GM18951 (cell line): ENCODE measurements at regions not wholly inside any gene's neighbourhood (a gene's known extent, or its start where the extent isn't known, plus 50 kb on each side); places are given as distances from the start of the nearest gene placed in this dataset.

Experiments used
- POLR2A ChIP-seq: IDR thresholded peaks from 4 replicates; pipeline ENCODE4 v1.6.1; 2011; ENCODE audit warnings: mild to moderate bottlenecking; ENCODE audit not compliant: insufficient read length, insufficient read depth; ENCODE audit errors: extremely low read depth
- in situ Hi-C: fragments of 300-500 bp; cut with MboI; formaldehyde crosslinking; loops from one replicate; pipeline ENCODE4 v1.12.0; 2022; ENCODE audit warnings: low sequenced_read_pairs, mixed read lengths, inconsistent platforms; ENCODE audit not compliant: unreplicated experiment

DNA sequence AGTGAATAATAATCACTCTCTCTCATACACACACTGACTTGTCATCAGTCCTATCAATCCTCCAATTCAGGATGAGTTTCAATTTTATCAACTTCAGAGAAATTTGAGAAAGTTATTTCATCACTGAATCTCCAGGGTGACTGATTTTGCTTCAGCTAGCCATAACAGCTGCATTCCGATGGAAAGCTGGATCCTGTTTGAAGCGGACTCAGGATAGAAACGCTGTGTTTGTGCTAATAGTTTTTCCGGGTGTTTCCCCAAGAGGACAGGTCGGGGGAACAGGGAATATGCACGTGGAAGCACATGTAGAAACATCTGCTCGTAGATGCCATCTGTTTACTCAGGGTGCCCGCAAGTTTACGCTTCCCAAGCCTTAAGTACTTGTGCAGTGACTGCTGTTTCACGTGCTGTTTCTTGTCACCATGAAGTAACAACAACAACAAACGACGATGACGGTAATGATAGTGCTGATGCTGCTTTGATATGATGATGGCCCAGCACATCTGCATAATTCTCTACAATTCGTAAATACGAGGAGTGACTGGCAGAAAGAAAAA is 263.7 kb upstream of the DAPK1 start:
- TF ChIP-seq POLR2A = no peak

DNA sequence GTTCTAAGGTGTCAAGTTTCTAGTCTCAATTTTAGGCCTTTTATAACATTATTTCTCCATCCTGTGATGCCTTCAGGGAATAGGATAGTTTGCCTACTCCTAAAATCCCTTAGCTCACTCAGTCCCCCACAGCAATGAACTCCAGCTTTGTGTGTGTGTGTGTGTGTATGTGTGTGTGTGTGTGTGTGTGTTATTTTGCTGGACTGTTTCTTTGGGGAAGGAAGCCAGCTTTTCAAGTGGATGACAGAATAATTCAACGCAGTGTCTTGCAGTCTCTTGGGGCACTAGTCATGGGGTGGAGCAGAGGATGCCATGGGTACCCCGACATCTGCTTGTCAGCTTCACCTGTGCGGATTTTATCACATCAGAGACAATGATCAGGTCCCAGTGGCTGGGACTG is 262.8 kb upstream of the DAPK1 start:
- TF ChIP-seq POLR2A = no peak
- in situ Hi-C loops = no loop called here

More for the DNA sequence above, 263.7 kb upstream of the DAPK1 start:
- in situ Hi-C loops = no loop called here

DNA sequence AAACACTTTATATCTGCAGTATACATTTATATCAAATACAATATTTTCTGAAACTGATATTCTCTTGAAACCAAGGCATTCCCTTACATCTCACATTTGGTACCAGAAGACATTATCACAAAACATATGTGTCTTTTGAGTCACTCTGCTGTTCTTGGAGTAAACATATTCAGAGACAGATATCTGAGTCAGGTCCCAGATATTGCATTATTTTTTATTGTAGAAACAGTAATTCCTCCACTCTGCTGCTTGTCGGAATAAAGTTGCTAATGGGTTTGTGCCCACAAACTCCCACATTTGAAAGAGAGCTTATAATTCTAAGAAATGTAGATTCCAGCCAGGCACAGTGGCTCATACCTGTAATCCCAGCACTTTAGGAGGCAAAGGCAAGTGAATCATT is 261.1 kb upstream of the DAPK1 start:
- in situ Hi-C loops = no loop called here
- TF ChIP-seq POLR2A = no peak

DNA sequence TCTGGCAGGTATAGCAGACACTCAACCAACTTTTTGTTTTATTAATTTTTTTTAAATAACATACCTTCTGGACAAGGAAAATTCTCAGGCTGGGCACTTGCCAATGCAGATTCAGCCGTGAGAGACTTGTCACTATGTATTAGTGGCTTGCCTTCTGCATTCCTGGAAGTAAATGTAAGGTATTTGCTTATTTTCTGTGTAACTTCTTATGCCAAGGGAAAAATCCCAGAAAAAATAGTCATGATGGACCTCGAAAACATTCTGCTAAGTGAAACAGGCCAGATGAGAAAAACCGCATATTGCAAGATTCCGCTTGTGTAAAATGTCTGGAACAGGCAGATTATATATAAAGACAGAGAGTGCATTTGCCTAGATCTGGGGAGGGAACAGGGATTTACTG is 260.3 kb upstream of the DAPK1 start:
- in situ Hi-C loops = no loop called here
- TF ChIP-seq POLR2A = no peak

DNA sequence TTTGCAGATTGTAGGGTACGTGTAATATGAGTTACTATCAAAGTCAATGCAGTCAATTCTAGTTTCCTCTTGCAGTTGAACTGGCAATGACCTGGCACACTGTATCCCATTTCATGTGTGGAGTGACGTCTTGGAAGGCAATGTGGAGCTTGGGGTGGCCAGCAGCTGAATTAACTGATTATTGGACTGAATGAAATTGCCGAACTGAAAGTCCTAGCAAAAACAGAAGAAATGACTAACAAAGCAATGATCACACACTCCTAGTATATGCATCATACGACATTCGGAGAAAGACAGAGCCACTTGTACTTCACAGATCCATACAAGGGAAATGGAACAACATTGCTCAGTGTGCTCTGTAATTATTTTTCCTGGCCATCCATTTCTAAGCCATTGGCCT is 259.1 kb upstream of the DAPK1 start:
- TF ChIP-seq POLR2A = no peak
- in situ Hi-C loops = no loop called here

DNA sequence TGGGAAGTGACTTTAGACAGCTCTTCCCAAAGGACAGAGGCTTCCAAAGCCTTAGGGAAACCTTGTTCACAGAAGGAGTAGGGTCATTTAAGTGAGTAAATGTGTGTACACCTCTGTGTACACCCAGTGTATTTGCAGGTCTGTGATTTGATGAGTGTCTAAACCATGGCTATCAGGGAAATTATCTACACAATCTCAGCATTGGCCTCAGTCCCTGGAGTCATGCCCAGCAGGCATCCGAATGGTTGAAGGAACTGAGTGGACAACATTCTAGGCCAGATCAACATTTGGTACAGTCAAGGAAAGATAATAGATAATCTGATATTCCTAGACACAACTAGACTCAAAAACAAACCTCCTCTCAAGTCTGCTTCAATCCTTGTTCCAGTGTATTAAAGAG is 258.4 kb upstream of the DAPK1 start:
- no peak for TF ChIP-seq POLR2A
- in situ Hi-C loops = no loop called here

DNA sequence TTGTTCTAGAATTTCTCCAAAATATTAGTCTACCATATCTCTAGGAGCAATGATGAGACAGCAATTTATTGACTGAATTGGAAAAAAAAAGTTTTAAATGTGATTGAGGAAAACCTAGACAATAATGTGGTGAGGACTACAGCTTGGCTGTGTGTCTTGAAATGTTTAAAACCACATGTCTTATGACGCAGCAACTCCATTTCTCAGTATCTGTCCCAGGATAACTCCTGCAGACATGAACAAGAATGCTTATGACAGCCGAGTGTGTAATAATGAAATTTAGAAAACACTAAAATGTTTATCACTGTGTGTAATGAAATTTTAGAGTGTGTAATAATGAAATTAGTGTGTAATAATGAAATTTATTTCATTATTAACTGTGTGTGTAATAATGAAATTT is 254.1 kb upstream of the DAPK1 start:
- TF ChIP-seq POLR2A = no peak
- in situ Hi-C loops = no loop called here

DNA sequence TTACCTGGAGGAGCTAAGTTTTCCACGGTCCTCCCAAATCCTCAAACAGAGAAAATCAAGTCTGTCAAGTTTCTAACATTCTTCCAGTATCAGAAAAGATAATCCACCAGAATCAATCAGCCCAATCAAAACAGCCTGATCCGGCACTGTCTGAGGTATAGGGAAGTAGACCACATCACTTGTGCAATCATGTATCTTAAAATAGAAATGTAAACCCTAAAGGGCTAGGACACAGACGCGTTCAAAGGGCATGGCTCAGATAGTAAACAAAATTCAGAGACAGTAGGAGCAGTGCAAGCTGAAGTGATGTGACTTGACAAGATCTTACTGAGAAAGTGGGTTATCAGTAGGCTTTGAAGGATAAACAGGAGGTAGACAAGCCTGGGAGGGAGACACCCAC is 252.4 kb upstream of the DAPK1 start:
- in situ Hi-C loops = no loop called here
- TF ChIP-seq POLR2A = no peak

DNA sequence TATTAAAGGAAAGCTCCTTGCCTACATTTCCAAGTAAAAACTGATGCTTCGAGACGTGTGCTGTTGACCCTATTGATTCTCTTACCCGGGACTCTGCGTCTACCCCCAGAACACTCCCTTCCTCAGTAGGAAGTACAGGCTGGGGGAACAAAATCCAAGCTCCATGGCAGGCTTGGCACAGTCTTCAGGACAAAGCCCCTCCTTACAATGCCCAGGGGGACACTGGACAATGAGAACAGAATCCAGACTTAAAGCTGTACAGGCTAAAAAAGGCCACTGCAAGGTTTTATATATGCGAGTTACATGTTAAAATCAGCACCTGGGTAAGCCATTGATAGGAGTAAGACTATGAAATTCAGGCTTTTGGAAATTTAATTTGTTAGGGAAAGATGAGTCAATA is 250.6 kb upstream of the DAPK1 start:
- in situ Hi-C loops = no loop called here
- TF ChIP-seq POLR2A = no peak

DNA sequence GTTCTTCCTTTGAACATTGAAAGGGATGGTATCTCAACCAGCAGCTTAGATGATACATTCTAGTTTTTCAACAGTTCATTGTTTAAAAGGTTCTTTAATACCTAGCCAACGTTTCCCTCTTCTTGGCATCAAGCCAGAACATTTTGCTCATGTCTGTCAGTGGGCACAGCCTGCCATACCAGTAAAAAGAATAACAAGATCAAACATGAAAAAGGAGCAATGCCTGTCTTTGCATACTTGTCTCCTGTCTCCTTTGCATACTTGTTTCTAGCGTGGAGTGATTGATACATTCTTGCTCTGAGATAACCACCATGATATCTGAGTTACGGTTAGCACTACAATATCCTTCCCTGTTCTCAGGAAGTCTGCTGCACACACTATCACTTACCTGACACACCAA is 248.6 kb upstream of the DAPK1 start:
- no peak for TF ChIP-seq POLR2A
- in situ Hi-C loops = no loop called here

DNA sequence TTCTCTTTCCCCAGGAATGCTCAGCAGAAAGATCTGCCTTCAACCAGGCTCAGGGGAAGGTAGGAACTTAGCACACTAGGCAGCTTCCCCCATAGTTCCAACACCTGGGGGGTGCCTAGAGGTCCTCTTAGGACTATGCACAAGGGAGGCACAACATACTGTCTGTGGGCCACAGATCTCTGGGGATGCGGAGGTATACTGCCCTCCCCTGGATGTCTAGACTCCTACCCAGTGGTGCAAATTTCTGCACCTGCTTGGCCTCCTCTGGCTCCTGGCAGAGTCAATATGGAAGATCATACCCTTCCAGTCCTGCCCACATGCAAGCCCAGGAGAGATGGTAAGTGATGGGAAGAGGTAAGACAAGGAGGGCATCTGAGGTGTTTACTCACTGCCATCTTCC is 247.5 kb upstream of the DAPK1 start:
- no peak for TF ChIP-seq POLR2A
- in situ Hi-C loops = no loop called here

DNA sequence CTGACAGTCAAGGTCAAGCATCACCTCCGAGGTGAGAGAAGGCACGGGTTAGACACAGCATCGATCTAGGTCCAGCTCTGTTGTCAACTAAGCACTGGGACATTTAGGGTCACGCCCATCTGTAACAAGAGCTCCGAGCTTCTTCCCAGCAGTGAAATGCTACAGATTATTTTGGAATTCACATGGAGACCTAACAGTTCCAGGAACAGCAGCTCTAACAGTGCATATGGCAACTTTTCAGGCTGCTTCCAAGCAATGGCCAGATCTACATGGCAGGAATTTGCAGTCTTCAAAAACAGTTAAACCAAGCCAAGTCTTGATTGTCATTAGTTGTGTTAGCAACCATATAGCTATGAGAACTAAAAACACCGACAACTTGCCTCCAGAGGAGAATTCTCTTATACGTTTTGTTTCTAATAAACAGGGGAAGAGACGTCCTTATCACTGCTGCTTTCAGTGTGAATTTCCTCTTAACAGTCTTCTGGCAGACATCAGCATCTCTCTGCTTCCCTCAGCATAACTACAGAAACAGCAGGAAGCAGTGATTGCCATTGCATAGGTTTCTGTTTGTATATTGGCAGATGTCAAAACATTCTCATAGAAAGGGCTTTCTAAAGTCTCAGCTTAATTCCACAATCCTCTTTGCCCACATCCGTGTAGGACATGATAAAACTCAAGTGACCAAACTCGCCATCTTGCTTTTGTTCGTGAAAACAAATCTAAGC is 242.1 kb upstream of the DAPK1 start:
- in situ Hi-C loops = no loop called here
- no peak for TF ChIP-seq POLR2A

DNA sequence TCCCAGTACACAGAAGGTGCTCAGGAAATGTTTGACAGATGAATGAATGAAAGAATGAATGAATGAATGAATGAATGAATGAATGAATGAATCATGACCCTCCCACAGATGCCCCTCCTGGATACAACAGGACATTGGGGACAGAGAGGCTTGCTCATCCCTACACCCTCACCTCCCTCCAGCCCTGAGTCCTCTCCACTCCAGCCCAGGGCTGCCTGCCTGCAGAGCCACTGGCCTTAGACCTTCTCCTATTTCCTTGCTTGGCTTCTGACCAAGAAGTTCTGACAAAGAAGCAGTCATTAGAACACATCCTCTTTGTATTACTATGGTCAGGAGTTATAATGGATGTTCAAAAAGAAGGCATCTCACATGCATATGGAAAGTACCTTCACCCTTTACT is 240.7 kb upstream of the DAPK1 start:
- TF ChIP-seq POLR2A = no peak
- in situ Hi-C loops = no loop called here
